ENCODE measurements at regions not wholly inside any gene's neighbourhood (a gene's known extent, or its start where the extent isn't known, plus 50 kb on each side); places are given as distances from the start of the nearest gene placed in this dataset.

- Histone ChIP-seq H3K9me3 (peaks cover 0 to 5% (median 0%) of the 10 kb centered on the region in 4 donors), H3K27ac (replicated peaks in 1 of 4) (no peak overlapping the region), H3K36me3 (no peaks in the 10 kb centered on the region), H3K4me1 (no peaks in the 10 kb centered on the region), H3K27me3 (no peaks in the 10 kb centered on the region), H3K4me3 (no peak overlapping the region)
- TF ChIP-seq POLR2AphosphoS5 (IDR thresholded peaks at IDR 0.05) (no peak), POLR2A (IDR thresholded peaks at IDR 0.05; ENCODE audit: low read depth) (no peak), EP300 (IDR thresholded peaks at IDR 0.05) (no peak)
- TF ChIP-seq, protein P1, sequence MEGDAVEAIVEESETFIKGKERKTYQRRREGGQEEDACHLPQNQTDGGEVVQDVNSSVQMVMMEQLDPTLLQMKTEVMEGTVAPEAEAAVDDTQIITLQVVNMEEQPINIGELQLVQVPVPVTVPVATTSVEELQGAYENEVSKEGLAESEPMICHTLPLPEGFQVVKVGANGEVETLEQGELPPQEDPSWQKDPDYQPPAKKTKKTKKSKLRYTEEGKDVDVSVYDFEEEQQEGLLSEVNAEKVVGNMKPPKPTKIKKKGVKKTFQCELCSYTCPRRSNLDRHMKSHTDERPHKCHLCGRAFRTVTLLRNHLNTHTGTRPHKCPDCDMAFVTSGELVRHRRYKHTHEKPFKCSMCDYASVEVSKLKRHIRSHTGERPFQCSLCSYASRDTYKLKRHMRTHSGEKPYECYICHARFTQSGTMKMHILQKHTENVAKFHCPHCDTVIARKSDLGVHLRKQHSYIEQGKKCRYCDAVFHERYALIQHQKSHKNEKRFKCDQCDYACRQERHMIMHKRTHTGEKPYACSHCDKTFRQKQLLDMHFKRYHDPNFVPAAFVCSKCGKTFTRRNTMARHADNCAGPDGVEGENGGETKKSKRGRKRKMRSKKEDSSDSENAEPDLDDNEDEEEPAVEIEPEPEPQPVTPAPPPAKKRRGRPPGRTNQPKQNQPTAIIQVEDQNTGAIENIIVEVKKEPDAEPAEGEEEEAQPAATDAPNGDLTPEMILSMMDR (IDR thresholded peaks at IDR 0.05) = no peak
- intact Hi-C loops (cut with DNase I) = no loop called here
- no peak for DNase-seq (ENCODE audit: extremely low spot score)
- 78% methylated on average over 3 of the region's 3 CpGs for WGBS
Measured at GRCh38 chr1:90786709-90787108, 69.6 kb upstream of the BARHL2 start.

- intact Hi-C loops (cut with DNase I) = no loop called here
- H3K36me3 ChIP-seq = no peaks in the 10 kb centered on the region
- TF ChIP-seq POLR2AphosphoS5 (IDR thresholded peaks at IDR 0.05) (no peak), POLR2A (IDR thresholded peaks at IDR 0.05; ENCODE audit: low read depth) (no peak), EP300 (IDR thresholded peaks at IDR 0.05) (no peak)
- TF ChIP-seq, protein P1 (IDR thresholded peaks at IDR 0.05) = no peak
- no peak for DNase-seq (ENCODE audit: extremely low spot score)
- H3K9me3 ChIP-seq = no peaks in the 10 kb centered on the region
- H3K4me3 ChIP-seq = no peak overlapping the region
- peaks cover 0 to 3% (median 0%) of the 10 kb centered on the region in 4 donors for H3K27me3 ChIP-seq
- no peaks in the 10 kb centered on the region for H3K4me1 ChIP-seq
- WGBS = 59% methylated on average over 2 of the region's 2 CpGs
- no peak overlapping the region for H3K27ac ChIP-seq (replicated peaks in 1 of 4)
Measured at GRCh38 chr1:90784186-90784847, 67.2 kb upstream of the BARHL2 start.

GRCh38 chr1:90783181-90783580 lies 66.1 kb upstream of the BARHL2 start:
- DNase-seq (ENCODE audit: extremely low spot score) = no peak
- no peak overlapping the region for H3K4me3 ChIP-seq
- TF ChIP-seq POLR2A (IDR thresholded peaks at IDR 0.05; ENCODE audit: low read depth) = no peak
- TF ChIP-seq POLR2AphosphoS5 (IDR thresholded peaks at IDR 0.05) = no peak
- TF ChIP-seq, protein P1 (IDR thresholded peaks at IDR 0.05) = no peak
- no peak for TF ChIP-seq EP300 (IDR thresholded peaks at IDR 0.05)
- H3K27ac ChIP-seq (replicated peaks in 1 of 4) = no peak overlapping the region
- H3K4me1 ChIP-seq = no peaks in the 10 kb centered on the region
- no peaks in the 10 kb centered on the region for H3K36me3 ChIP-seq
- 73% methylated on average over 6 of the region's 6 CpGs for WGBS
- peaks cover 0 to 7% (median 0%) of the 10 kb centered on the region in 4 donors for H3K27me3 ChIP-seq
- intact Hi-C loops (cut with DNase I) = no loop called here
- H3K9me3 ChIP-seq = no peaks in the 10 kb centered on the region

DNA sequence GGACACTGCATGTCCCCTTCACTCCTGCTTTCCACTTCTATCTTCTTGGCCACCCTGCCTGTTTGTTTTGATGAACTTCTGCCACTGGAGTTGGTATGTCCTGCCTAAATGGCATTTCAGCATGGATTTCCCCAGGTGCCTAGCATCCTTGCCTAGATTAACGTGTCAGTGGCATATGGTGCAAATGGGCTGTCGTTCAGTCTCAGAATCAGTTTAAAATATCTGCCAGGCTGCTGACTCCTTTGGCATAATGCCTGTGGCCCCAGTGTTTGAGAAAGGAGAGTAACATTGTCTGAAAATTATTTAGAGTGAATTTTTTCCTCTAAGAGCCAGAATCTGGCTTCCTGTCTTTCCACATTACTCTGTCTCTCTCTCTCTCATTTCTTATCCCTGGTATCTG lies 64.9 kb upstream of the BARHL2 start:
- Histone ChIP-seq H3K4me3 (no peak overlapping the region), H3K27me3 (peaks cover 0 to 7% (median 0%) of the 10 kb centered on the region in 4 donors), H3K36me3 (no peaks in the 10 kb centered on the region), H3K27ac (replicated peaks in 1 of 4) (no peak overlapping the region), H3K9me3 (no peaks in the 10 kb centered on the region), H3K4me1 (no peaks in the 10 kb centered on the region)
- 62% methylated on average over 2 of the region's 2 CpGs for WGBS
- intact Hi-C loops (cut with DNase I) = no loop called here
- TF ChIP-seq POLR2A (IDR thresholded peaks at IDR 0.05; ENCODE audit: low read depth) (no peak), EP300 (IDR thresholded peaks at IDR 0.05) (no peak), POLR2AphosphoS5 (IDR thresholded peaks at IDR 0.05) (no peak)
- TF ChIP-seq, protein P1 (IDR thresholded peaks at IDR 0.05) = no peak
- DNase-seq (ENCODE audit: extremely low spot score) = no peak

- Histone ChIP-seq H3K9me3 (no peaks in the 10 kb centered on the region), H3K27ac (replicated peaks in 1 of 4) (no peak overlapping the region), H3K4me3 (no peak overlapping the region), H3K27me3 (peaks cover 0 to 7% (median 0%) of the 10 kb centered on the region in 4 donors), H3K36me3 (no peaks in the 10 kb centered on the region), H3K4me1 (no peaks in the 10 kb centered on the region)
- no peak for DNase-seq (ENCODE audit: extremely low spot score)
- TF ChIP-seq POLR2AphosphoS5 (IDR thresholded peaks at IDR 0.05) = no peak
- TF ChIP-seq POLR2A (IDR thresholded peaks at IDR 0.05; ENCODE audit: low read depth) = no peak
- TF ChIP-seq, protein P1 (IDR thresholded peaks at IDR 0.05) = no peak
- no peak for TF ChIP-seq EP300 (IDR thresholded peaks at IDR 0.05)
- intact Hi-C loops (cut with DNase I) = no loop called here
- 69% methylated on average over 3 of the region's 6 CpGs for WGBS
Measured at GRCh38 chr1:90781534-90781933, 64.4 kb upstream of the BARHL2 start.
